ENCODE measurements at regions not wholly inside any gene's neighbourhood (a gene's known extent, or its start where the extent isn't known, plus 50 kb on each side); places are given as distances from the start of the nearest gene placed in this dataset.

DNA sequence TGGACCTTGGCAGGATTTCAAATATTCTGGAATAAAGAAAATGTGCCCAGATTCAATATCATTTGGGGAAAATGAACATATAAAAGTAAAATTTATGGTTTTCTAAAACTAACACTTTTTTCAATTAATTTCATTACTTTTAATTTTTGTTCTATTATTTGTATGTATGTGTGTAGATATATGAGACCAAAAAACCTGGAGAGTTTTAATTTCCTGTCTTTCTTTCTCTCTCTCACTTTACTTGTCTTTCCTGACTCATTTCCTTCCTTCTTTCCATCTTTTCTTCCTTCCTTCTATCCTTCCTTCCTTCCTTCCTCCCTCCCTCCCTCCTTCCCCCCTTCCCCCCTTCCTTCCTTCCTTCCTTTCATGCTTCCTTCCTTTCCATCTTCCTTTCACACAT, 137.0 kb downstream of the NPR3 start:
- TF ChIP-seq POLR2A (IDR thresholded peaks at IDR 0.05): no peak
- no peak for TF ChIP-seq CTCF (IDR thresholded peaks at IDR 0.05)
- TF ChIP-seq POLR2AphosphoS5 (IDR thresholded peaks at IDR 0.05; ENCODE audit: insufficient read depth in 1 of 2, low read depth in 1 of 2): no peak

All from vagina (tissue), 2 donors.